ENCODE measurements at regions not wholly inside any gene's neighbourhood (a gene's known extent, or its start where the extent isn't known, plus 50 kb on each side); places are given as distances from the start of the nearest gene placed in this dataset.
"Not testable (repeated sequence)": the region's sequence is repeated elsewhere in the genome, so short reads cannot be mapped to it uniquely, and the experiment has no call there.

DNA sequence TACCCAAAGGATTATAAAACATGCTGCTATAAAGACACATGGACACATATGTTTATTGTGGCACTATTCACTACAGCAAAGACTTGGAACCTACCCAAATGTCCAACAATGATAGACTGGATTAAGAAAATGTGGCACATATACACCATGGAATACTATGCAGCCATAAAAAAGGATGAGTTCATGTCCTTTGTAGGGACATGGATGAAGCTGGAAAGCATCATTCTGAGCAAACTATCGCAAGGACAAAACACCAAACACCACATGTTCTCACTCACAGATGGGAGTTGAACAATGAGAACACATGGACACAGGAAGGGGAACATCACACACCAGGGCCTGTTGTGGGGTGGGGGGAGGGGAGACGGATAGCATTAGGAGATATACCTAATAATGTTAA lies 101.3 kb upstream of the CAST start:
- H3K4me3 ChIP-seq (replicated peaks in 1 of 2; ENCODE audit: low read depth in 1 of 2, low read length in 2 of 2); RAD21 ChIA-PET (ENCODE audit: low non-redundant PET in 1 of 2, low total read pairs in 2 of 2, uncharacterized antibody in 2 of 2, unreplicated experiment in 2 of 2); POLR2A ChIA-PET; H3K9me2 ChIP-seq (ENCODE audit: insufficient read depth); H2AFZ ChIP-seq (ENCODE audit: low read depth, low read length, poor library complexity, severe bottlenecking); H3K9ac ChIP-seq (ENCODE audit: low read length); H4K20me1 ChIP-seq (ENCODE audit: insufficient read depth); H3K9me3 ChIP-seq (ENCODE audit: control insufficient read depth in 1 of 2, insufficient read depth in 1 of 2, low read depth in 1 of 2, low read length in 2 of 2); CTCF ChIA-PET; ATAC-seq; H3K4me1 ChIP-seq (ENCODE audit: control insufficient read depth in 1 of 2, insufficient read depth in 2 of 2, low read length in 2 of 2); H3K79me2 ChIP-seq (ENCODE audit: insufficient read depth, low read length); BruUV-seq (replicated peaks); H3K27ac ChIP-seq (ENCODE audit: low read depth, low read length); H3K36me3 ChIP-seq (ENCODE audit: control insufficient read depth in 1 of 2, insufficient read depth in 2 of 2, low read length in 2 of 2); DNase-seq (ENCODE audit: low read depth, low spot score); intact Hi-C loops (cut with micrococcal nuclease); H3K4me2 ChIP-seq (ENCODE audit: low read length); H3K27me3 ChIP-seq (ENCODE audit: insufficient read depth, low read length): not testable (repeated sequence)

DNA sequence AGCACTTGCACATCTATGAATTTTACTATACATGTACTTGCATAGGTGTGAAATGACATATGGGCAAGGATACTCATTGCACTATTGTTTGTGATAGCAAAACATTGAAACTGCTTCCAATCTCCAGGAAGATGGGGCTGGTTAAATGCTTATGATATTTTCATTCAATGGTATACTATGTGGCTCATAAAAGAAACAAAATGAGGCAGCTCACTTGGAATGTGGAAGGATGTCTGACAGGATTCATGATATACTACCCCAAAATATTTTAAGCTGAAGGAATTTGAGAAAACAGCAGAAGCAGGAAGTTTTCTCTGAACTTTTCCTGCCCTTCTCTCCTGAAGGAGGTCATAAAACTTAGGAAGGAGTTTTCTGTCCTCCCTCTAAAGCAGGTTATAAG lies 99.6 kb upstream of the CAST start:
- Histone ChIP-seq H3K9me2 (ENCODE audit: insufficient read depth) (no peaks in the 10 kb centered on the region), H3K36me3 (ENCODE audit: control insufficient read depth in 1 of 2, insufficient read depth in 2 of 2, low read length in 2 of 2) (no peaks in the 10 kb centered on the region), H3K4me3 (replicated peaks in 1 of 2; ENCODE audit: low read depth in 1 of 2, low read length in 2 of 2) (no peak overlapping the region), H3K4me2 (ENCODE audit: low read length) (no peak overlapping the region), H3K27me3 (ENCODE audit: insufficient read depth, low read length) (peaks cover 9% of the 10 kb centered on the region; the same call in 1 of the 2 replicates), H4K20me1 (ENCODE audit: insufficient read depth) (no peaks in the 10 kb centered on the region), H3K79me2 (ENCODE audit: insufficient read depth, low read length) (no peaks in the 10 kb centered on the region), H2AFZ (ENCODE audit: low read depth, low read length, poor library complexity, severe bottlenecking) (no peak overlapping the region), H3K4me1 (ENCODE audit: control insufficient read depth in 1 of 2, insufficient read depth in 2 of 2, low read length in 2 of 2) (no peaks in the 10 kb centered on the region), H3K9ac (ENCODE audit: low read length) (no peak overlapping the region), H3K27ac (ENCODE audit: low read depth, low read length) (no peak overlapping the region), H3K9me3 (ENCODE audit: control insufficient read depth in 1 of 2, insufficient read depth in 1 of 2, low read depth in 1 of 2, low read length in 2 of 2) (no peaks in the 10 kb centered on the region)
- ATAC-seq (no peak), DNase-seq (ENCODE audit: low read depth, low spot score) (no peak)
- CTCF ChIA-PET = no interaction called here
- RAD21 ChIA-PET (ENCODE audit: low non-redundant PET in 1 of 2, low total read pairs in 2 of 2, uncharacterized antibody in 2 of 2, unreplicated experiment in 2 of 2) = no interaction called here
- no TSS peak for BruUV-seq (replicated peaks)
- POLR2A ChIA-PET = no interaction called here
- TF ChIP-seq EZH2phosphoT487 (IDR thresholded peaks at IDR 0.05; ENCODE audit: borderline replicate concordance) (no peak), SRF (IDR thresholded peaks at IDR 0.05; ENCODE audit: low read depth) (no peak), CEBPB (IDR thresholded peaks at IDR 0.05; ENCODE audit: low read depth) (no peak), ZNF274 (IDR thresholded peaks at IDR 0.05; ENCODE audit: low read depth, low read length) (no peak), FOSL1 (IDR thresholded peaks at IDR 0.05; ENCODE audit: low read depth) (no peak), CBX3 (IDR thresholded peaks at IDR 0.05; ENCODE audit: low read depth) (no peak), TCF7L2 (IDR thresholded peaks at IDR 0.05; ENCODE audit: borderline replicate concordance, extremely low read depth, insufficient read depth, insufficient read length) (no peak)
- TF ChIP-seq, protein P1, sequence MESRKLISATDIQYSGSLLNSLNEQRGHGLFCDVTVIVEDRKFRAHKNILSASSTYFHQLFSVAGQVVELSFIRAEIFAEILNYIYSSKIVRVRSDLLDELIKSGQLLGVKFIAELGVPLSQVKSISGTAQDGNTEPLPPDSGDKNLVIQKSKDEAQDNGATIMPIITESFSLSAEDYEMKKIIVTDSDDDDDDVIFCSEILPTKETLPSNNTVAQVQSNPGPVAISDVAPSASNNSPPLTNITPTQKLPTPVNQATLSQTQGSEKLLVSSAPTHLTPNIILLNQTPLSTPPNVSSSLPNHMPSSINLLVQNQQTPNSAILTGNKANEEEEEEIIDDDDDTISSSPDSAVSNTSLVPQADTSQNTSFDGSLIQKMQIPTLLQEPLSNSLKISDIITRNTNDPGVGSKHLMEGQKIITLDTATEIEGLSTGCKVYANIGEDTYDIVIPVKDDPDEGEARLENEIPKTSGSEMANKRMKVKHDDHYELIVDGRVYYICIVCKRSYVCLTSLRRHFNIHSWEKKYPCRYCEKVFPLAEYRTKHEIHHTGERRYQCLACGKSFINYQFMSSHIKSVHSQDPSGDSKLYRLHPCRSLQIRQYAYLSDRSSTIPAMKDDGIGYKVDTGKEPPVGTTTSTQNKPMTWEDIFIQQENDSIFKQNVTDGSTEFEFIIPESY (IDR thresholded peaks at IDR 0.05; ENCODE audit: extremely low read depth, insufficient replicate concordance, low read length) = no peak
- intact Hi-C loops (cut with micrococcal nuclease) = no loop called here

Measured in HCT116 (cell line).